HS-27A (cell line): ENCODE measurements at regions not wholly inside any gene's neighbourhood (a gene's known extent, or its start where the extent isn't known, plus 50 kb on each side); places are given as distances from the start of the nearest gene placed in this dataset.

Source experiments
- DNase-seq: peaks from one replicate; pipeline ENCODE4 v3.0.0-alpha.2; 2012; ENCODE audit warnings: low read depth, missing footprints

DNA sequence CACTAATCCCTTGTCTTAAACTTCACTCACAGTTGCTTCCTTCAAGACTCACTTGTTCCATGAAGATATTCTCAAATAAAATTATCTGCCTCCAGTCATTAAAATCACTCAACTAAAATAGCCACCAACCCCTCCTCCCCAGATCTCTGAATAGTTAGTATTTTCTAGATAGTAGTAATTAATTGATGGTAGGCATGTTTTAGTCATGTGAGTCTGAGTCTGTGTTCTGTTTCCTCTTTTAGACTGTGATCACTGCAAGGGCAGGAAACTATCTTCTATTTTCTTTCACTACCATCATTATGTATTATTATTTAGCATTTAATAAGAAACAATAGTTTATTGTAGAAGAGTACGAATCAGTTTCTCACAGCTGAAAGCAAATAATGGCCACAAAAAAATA is 1080.5 kb downstream of the IGSF11 start:
- DNase-seq, result no peak

DNA sequence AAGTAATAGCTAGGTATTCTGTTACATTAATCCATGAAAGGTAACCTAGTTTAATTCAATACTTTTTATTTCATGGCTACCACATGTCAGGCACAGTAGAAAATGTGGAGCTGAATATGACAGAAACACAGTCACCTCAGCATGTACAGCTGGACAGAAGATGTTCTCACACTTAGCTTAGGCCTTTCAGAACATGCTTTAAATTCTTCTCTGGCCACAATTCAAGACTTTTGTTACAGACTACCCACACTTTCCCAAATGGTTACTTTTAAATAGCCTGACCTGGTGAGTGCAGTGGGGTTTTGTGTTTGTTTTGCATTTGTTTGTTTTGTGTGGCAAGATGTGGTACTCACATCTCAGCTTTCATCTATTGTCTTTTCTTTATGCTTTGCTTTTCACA is 1079.5 kb downstream of the IGSF11 start:
- DNase-seq, result no peak

DNA sequence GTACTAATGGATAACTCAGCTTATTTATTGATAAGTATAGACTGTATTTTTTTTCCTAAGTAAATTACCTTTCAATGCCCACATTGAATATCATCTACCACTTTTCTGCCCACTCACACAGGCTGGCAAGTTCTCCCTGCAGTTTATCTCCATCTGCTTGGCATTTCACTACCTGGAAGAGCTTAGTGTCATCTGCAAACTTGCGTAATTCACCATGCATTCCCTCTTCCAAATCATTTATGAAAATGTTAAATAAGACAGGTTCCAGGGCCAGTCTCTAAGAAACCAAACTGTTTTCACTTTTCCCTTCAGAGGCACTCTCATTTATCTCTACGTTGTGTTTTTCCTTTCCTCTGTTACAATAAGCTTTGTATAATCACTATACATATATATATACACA is 1076.6 kb downstream of the IGSF11 start:
- DNase-seq, result no peak

DNA sequence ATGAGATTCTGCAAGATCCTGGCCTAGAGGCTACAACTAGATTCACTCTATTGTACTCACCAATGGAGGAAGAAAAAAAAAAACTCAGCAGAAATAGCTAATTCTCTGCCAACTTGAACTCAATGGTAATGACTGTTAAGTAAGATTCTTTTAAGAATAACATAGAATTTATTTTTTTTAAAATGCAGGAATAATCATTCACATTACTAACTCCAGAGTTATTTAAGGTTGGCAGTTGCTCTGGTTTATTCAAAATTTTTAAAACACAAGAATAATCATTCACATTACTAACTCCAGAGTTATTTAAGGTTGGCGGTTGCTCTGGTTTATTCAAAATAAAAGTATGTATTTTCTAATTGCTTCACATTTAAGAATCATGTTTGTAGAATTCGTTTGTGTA is 1071.9 kb downstream of the IGSF11 start:
- peak; percentile 4 for DNase-seq

DNA sequence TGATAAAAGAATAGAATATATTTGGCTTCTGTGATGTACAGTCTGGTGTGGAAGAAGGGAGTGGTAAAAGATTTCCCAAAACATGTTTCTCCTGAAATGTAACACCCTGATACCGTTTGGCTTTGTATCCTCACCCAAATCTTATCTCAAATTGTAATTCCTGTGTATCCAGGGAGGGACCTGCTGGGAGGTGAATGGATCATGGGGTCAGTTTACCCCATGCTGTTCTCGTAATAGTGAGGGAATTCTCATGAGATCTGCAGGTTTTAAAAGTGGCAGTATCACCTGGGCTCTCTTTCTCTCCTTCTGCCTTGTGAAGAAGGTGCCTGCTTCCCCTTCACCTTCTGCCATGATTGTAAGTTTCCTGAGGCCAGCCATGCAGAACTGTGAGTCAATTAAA is 1070.8 kb downstream of the IGSF11 start:
- no peak for DNase-seq

DNA sequence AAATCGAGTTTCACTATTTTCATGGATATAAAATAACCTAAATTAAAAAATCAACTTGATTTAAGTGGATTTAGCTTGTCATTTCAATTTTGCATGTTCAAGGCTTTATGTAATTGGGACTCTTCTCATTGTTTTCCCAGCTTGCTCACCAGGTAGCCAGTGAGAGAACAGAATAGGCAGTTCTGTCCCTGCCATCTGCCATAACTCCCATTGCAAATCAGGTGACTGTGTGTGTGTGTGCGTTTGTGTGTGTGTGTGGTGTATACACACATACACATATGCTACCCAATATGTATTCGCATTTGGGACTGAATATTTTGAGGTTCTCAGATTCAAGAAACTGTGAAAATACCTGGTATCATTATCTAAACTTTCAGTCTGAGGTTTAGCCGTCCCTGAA is 1069.8 kb downstream of the IGSF11 start:
- DNase-seq, result no peak

DNA sequence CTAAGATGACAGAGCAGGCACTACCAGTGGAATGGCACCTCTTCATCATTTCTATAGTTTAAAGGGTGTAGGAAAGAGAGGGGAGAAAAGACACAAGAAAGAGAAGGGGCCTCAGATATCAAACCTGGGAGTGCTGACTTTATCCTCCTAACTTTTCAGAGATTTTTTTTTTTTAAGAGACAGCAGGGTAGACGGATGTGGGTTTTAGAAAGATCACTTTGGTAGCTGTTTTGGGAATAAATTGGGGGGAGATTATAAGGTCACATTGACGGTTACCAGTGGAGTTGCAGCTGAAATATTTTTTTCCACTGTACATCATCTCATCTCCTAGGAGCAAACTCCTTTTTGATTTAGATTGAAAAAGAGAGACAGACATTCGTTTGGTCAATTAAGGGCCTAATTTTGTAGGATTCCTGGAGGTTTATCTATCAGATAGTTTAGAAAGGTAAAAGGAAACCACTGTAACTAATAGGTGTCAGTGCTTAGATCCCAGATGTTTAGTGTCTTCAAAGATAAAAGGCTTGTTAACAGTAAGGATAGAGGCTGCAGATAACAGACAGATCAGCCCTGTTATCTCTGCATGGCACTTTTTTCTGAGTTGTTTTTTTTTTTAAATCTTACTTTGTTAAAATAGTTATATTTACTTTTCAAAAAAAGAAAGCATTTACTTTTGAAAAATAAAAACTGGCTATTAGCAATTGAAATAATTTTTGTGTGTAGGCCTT is 1057.0 kb downstream of the IGSF11 start:
- no peak for DNase-seq

DNA sequence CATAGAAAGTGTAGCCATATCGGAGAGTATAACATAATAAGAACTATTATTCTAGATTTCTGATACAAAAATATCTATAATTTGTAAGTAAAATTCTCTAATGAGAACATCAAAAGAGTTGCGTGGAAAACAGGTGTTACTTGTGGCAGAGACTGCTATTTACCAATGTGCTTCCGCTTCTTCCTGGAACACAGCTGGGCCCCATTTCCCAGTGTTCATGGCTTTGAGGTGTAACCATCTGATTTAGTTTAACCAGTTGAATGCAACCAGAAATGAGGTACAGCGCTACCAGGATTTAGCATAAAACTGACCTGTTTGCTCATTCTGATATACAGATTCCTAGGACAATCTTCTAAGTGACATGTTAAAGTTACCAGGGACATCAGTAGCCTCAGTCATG is 1055.2 kb downstream of the IGSF11 start:
- no peak for DNase-seq

DNA sequence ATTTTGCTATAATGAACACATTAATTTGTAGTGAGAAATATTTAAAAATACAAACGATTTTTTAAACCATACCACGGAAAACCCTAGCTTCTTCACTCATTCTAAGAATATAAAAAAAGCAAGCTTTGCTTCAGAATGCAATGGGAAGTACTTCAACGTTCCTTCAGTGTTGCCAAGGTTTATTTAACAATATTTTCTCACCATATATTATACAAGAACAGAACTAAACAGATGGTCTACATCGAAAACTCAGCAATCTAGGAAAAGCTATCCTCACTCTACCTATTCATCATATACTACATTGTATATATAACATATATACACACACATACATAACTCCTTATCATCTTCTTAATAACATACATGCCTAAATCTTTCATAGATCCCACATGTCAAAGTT is 1047.4 kb downstream of the IGSF11 start:
- no peak for DNase-seq

DNA sequence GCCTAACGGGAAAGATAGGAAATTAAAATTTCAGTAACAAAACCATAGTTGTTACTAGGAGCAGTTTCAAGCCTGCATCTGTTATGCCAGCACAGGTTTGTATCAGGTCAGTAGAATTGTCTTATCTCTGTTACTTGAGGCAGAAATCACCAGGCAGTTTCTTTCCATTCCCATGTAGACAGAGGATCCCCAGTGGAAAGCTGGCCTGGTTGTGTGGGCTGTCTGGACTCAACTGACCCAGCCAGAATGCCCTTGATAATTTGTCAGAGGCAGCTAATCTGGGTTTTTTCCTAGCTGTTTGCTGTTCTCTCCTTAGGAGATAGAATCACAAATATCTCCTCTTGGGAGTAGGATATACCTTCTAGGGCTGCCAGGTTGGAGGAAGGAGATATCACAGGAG is 1044.7 kb downstream of the IGSF11 start:
- no peak for DNase-seq

DNA sequence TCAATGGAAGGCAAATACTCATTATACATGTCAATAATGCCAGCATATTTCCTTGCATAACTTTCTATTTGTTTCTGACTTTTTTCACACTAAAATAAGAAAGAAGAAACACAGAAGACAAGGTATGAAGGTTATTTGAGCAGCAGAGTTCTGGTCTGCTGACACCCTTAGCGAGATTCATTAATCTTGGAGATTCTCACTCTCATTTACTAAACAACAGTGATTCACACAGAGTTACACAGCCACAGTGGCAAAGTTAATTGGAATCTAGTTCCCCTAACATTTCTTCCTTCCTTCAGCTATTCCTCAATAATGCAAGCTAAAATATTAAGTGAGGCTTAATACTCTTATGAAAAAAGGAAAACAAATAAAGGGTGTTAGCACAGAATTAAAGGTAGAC is 1044.0 kb downstream of the IGSF11 start:
- no peak for DNase-seq

DNA sequence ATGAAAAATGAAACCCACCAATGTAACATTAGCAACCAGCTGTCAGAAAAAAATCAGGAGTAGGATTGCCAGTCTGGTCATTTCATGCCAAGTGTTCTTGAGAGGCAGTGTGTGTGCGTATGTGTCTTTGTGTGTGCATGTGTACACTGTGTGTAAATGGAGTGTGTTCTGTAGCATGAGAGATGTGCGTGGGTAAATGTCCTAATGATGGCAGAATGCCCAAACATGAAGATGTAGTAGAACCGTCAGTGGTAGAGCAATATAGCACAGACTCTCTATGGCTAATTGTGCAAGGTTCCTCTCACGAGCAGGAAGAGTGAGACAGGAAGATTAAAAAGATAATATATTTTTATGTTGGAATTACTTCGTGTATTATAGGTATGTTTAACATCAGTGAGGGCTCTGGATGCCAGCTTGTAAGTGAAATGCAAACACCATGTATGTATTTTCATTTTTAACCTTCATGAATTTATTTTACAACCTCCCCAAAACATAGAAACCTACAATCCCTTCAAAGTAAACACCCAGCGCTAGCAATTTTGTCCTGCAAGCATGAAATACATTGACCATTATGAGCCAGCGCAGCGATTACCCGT is 1038.7 kb downstream of the IGSF11 start:
- no peak for DNase-seq

DNA sequence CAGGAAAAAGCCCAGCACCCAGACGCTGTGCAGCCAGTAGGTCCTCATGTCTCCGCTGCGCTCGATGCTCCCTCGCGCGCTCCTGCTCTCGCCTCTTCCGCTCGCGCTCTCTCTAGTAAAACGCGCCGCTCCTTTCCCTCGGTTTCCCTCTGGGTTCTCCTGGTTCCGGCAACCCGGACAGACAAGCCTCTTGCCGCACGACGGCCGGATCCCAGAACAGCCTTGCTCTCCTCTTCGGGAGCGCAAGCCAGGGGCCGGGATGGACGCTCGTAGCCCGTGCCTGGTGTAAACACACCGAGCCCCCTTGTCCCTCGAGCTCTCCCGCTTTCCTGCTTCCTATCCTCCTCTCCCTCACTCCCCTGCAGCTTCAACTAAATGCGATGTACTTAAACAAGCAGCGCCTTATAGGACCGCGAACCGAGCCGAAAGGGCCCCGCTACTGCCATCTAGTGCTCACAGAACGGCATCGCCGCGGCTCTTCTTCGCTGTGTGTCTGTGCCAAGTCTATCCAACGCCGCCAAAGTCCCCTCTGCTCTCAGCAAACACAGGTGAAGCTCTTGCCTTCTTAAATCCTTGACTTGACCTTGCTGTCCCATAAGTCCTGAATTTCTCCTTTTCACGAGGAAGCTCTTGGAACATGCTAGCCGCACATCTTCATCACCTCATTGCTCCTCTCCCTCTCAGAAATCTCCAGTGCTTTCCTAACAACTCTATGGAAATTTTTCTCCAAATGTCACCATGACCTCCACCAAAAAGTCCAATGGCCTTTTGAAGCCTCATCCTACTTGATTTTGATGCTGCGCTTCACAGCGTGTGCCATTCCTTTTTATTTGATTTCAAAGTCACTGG is 1037.2 kb downstream of the IGSF11 start:
- DNase-seq, result peak; percentile 51

DNA sequence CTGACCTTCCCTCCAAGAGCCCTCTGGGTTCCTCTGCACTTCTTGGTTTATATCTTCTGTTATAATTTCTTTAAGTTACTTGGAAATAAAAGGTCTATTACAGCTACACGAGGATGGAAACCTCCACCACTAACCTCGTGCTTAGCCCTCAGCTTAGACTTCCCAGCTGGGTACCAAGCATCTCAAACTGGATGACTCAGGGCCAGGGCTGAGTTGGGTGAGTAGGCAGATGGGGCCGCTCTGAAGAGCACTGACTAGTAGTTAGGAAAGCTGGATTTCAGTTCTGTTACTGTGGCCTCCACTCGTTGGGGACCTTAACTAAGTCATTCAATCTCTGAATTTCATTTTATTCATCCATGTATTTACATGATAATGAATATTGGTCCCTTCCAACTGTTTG is 1036.6 kb downstream of the IGSF11 start:
- DNase-seq, result peak; percentile 19

DNA sequence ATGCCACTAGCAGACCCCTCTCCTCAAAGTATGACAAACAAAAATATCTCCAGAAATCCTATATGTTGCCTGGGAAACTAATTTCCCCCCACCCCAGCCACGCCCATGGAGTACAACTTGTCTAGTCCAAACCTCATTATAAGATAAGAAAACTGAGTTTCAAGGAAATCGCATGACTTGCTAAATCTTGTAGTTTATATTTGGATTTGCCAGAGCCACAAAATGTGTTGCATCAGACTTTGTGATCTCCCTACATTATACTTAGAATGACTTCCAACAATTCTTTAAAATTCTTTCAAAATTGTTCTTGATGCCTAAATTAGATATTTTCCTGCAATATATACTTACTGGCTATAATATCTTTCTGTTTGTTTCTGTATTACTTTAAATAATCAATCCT is 1034.4 kb downstream of the IGSF11 start:
- no peak for DNase-seq

DNA sequence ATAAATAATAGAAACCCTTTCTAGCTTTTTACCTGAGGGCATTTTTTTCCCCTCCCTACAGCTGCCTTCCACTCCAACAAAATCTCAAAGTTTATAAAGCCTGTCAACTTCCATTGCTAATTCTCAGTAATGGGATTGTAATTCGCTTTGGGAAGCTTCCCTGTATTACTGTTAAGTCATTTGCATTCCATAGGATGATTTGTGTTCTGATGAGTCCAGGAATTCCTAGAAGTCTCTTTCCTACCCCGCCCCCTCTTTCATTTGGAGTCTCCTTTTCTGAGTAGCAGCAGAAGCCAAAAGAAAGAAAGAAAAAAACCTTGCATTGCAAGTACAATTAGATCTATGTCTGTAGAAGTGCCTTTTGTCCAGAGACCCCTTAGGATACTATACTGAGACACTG is 1033.3 kb downstream of the IGSF11 start:
- no peak for DNase-seq

DNA sequence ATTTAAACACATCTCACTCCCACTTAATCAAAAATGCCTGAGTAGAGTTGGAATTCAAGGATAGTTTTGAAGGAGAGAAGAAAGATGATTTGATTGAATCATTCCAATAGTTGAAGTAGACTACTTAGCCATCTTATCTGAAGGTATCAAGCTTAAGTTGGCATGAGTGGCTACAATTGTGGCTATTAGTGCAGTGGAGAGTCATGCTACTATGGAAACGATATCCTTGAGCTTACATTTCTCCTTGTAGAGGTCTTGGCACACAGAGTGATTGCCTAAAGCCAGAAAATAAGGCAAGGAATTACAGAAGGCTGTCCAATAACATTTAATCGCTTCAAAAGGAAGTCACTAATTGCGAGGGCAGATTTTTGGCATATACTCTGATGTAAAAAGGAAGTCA is 1022.7 kb downstream of the IGSF11 start:
- no peak for DNase-seq

DNA sequence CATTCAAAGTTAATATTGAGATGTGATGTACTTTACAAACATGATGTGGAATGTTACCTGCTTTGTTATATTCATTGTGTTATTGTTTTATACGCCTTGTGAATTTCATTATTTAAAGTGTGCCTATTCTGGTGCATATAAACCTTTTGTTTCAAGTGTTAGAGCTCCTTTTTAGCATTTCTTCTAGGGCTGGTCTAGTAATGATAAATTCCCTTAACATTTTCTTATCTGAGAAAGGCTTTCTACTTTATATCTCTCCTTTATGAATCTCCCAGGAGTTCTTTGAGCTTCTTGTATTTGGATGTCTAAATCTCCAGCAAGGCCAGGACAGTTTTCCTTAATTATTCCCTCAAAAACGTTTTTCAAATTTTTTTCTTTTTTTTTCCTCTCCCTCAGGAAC is 1005.6 kb downstream of the IGSF11 start:
- DNase-seq, result no peak

DNA sequence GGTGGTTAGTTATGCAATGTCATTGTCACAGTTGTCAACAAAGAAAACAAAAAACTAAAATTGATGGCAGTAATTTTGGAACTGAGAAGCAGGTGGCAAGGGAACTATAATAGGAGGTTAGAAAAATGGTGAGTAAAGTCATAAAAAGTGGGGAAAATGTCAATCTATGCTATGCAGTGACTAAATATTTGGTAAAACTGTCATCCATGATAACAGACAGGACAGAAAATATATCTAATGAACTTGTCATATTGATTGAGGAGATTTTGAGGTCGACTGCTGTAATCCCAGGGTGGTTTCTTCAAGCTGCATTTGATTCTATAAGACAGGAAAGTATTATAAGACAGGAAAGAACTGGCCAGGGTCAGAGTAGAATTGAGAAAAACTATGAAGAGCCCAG is 998.4 kb downstream of the IGSF11 start:
- no peak for DNase-seq

DNA sequence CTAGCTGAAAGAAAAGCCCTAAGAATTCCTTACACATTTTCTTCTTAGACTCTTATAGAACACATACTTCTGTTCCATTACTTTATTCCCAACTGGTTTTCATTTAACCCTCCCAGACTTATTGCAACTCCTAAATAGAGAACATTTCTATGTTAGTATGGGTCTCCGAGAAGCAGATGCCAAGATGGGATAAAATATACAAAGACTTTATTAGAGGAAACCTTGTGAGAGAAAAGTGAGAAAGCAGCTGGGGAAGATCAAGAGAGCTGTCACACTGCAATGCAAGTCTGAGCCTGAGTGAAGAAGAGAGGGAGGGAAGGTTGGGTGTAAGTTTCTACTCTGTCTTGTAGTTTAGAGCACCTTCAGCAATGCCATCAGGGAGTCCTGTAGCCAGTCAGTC is 979.3 kb downstream of the IGSF11 start:
- DNase-seq, result no peak

DNA sequence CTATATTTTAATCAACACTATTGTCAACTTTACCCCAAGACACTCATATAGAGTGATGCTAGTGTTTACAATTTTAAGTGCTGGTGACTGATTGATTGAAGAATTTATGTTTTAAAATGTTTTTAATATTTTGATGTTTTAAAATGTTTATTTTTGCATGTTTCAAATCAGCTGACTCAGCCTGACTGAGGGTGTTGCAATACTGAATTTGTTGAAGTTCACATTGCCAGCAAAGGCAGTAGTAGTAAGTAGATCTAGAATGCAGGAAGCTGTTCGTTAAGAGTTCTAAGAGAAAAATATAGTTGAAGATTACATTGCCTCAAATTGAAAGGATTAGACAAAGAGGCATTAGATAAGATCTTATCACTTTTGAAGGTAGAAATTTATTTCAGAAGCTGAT is 977.6 kb downstream of the IGSF11 start:
- no peak for DNase-seq

DNA sequence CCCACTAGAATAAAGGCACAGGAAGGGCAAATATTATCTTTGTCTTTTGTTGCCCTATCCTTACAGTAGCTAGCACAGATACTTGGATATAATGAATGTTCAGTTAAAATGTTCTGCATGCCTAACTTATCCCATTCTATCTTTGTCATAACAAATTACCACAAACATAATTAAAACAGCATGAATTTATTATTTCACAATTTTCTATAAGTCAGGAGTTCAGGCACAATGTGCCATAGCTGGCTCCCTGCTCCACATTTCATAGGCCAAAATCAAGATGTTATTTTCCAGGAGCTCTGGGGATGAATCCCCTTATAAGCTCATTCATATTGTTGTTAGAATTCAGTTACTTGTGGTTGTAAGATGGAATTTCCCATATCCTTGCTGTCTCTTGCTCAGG is 975.5 kb downstream of the IGSF11 start:
- no peak for DNase-seq

DNA sequence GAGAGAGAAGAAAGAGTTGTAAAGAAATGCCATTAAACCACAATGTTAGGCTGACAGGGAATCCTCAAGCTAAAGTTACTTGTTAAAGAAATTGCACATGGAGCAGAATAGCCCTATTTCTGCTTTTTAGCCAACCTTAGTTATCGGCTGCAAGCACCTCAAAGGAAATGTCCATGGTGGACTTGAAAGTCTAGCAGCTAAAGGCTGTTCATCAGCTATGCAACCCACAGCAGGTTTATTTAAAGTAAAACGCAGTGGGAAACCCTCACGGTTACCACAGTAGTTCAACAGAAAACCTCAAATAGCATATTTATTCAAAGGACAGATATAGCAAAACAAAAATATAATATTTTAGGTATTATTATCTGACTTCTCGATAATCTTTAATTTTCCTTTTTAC is 967.2 kb downstream of the IGSF11 start:
- DNase-seq, result no peak
